H1 (cell line): ENCODE measurements at regions not wholly inside any gene's neighbourhood (a gene's known extent, or its start where the extent isn't known, plus 50 kb on each side); places are given as distances from the start of the nearest gene placed in this dataset.

ENCODE experiments used
- CBX8 ChIP-seq: fragments of 300-800, 300-1000 bp; sonication (generic); IDR thresholded peaks from 2 replicates; pipeline ENCODE4 v1.7.1; 2016; ENCODE audit warnings: low read depth, low read length, borderline replicate concordance
- CHD2 ChIP-seq: IDR thresholded peaks from 2 replicates; pipeline ENCODE4 v1.6.1; 2012; ENCODE audit warnings: low read length, improper control_type of control experiment
- CREB1 ChIP-seq: IDR thresholded peaks from 2 replicates; pipeline ENCODE4 v1.6.1; 2012; ENCODE audit warnings: inconsistent platforms
- EZH2 ChIP-seq: fragments of 200-600 bp; sonication (generic); IDR thresholded peaks from 2 replicates; pipeline ENCODE4 v1.7.1; 2012; ENCODE audit warnings: low read depth, mild to moderate bottlenecking, moderate library complexity, low read length, inconsistent platforms; ENCODE audit not compliant: severe bottlenecking
- HDAC6 ChIP-seq: IDR thresholded peaks from one replicate; pipeline ENCODE4 v1.7.1; 2012; ENCODE audit warnings: low read depth, mild to moderate bottlenecking, inconsistent platforms, low read length, moderate library complexity
- KDM1A ChIP-seq: fragments of 200-600, 300-600 bp; sonication (generic); IDR thresholded peaks from 2 replicates; pipeline ENCODE4 v1.7.1; 2016; ENCODE audit warnings: mild to moderate bottlenecking, low read length, borderline replicate concordance
- SAP30 ChIP-seq: fragments of 300-600 bp; sonication (generic); IDR thresholded peaks from 2 replicates; pipeline ENCODE4 v1.7.1; 2012; ENCODE audit warnings: low read length, moderate library complexity, mild to moderate bottlenecking, inconsistent platforms; ENCODE audit not compliant: insufficient read depth, insufficient replicate concordance
- ZNF274 ChIP-seq: IDR thresholded peaks from 2 replicates; pipeline ENCODE4 v1.7.0; 2012; ENCODE audit warnings: low read length, borderline replicate concordance; ENCODE audit errors: extremely low read depth

- TF ChIP-seq KDM1A (no peak), SAP30 (no peak), EZH2 (no peak), CHD2 (no peak), CBX8 (no peak), HDAC6 (no peak), ZNF274 (no peak), CREB1 (no peak)
Measured at GRCh38 chr7:73976761-73977618, 51.0 kb upstream of the ELN start (continued).
